Fibroblast of lung (primary cell): ENCODE measurements at regions not wholly inside any gene's neighbourhood (a gene's known extent, or its start where the extent isn't known, plus 50 kb on each side); places are given as distances from the start of the nearest gene placed in this dataset.

Source experiments
- DNase-seq, 2 donors: peaks; one replicate each; pipeline versions ENCODE4 v3.0.0 to v3.0.0-alpha.2; 2010; ENCODE audit warnings: low read depth in 2 of 2
- H2AFZ ChIP-seq: 2 replicates; pipeline ENCODE4 v1.5.1; 2012; ENCODE audit warnings: low read length, control low read depth, inconsistent platforms
- H3K27ac ChIP-seq: 2 replicates; pipeline ENCODE4 v1.5.1; 2011; ENCODE audit warnings: low read length, control low read depth; ENCODE audit not compliant: insufficient read depth
- H3K27me3 ChIP-seq: 2 replicates; pipeline ENCODE4 v1.5.1; 2011; ENCODE audit warnings: mild to moderate bottlenecking, low read length; ENCODE audit not compliant: control insufficient read depth, insufficient read depth
- H3K36me3 ChIP-seq: 2 replicates; pipeline ENCODE4 v1.5.1; 2011; ENCODE audit warnings: low read length; ENCODE audit not compliant: control insufficient read depth, insufficient read depth
- H3K4me1 ChIP-seq: 2 replicates; pipeline ENCODE4 v1.5.1; 2011; ENCODE audit warnings: low read length; ENCODE audit not compliant: control insufficient read depth, insufficient read depth; ENCODE audit errors: extremely low read depth
- H3K4me2 ChIP-seq: 2 replicates; pipeline ENCODE4 v1.5.1; 2011; ENCODE audit warnings: low read length, control low read depth; ENCODE audit not compliant: insufficient read depth; ENCODE audit errors: extremely low read depth
- H3K4me3 ChIP-seq, 4 experiments: fragments of 200-600 bp in 1 of 4; sonication (generic) in 1 of 4; replicated peaks in 1 of 4; 2 replicates each; pipeline ENCODE4 v1.5.1; 2011 to 2016; ENCODE audit warnings: low read length in 4 of 4, low read depth in 3 of 4, mild to moderate bottlenecking in 3 of 4, control low read depth in 2 of 4, inconsistent platforms in 1 of 4, mixed read lengths in 1 of 4; ENCODE audit not compliant: insufficient read depth in 1 of 4; ENCODE audit errors: control extremely low read depth in 1 of 4
- H3K79me2 ChIP-seq: 2 replicates; pipeline ENCODE4 v1.5.1; 2012; ENCODE audit warnings: mild to moderate bottlenecking, low read length, inconsistent platforms; ENCODE audit not compliant: control insufficient read depth, insufficient read depth
- H3K9ac ChIP-seq: 2 replicates; pipeline ENCODE4 v1.5.1; 2011; ENCODE audit warnings: mild to moderate bottlenecking, low read length, control low read depth; ENCODE audit not compliant: insufficient read depth
- H3K9me3 ChIP-seq: 2 replicates; pipeline ENCODE4 v1.5.1; 2012; ENCODE audit warnings: low read depth, low read length; ENCODE audit not compliant: control insufficient read depth, insufficient read depth
- H4K20me1 ChIP-seq: 2 replicates; pipeline ENCODE4 v1.5.1; 2011; ENCODE audit warnings: low read length; ENCODE audit not compliant: control insufficient read depth, insufficient read depth; ENCODE audit errors: extremely low read depth
- CTCF ChIP-seq, 2 donors: IDR thresholded peaks in 1 of 2; conservative IDR thresholded peaks in 1 of 2; 1 replicate in 1 of 2; 2 replicates in 1 of 2; pipeline ENCODE4 v1.5.1; 2011 to 2012; ENCODE audit warnings: low read length in 2 of 2, control low read depth in 1 of 2, inconsistent platforms in 1 of 2, low read depth in 1 of 2, mild to moderate bottlenecking in 1 of 2
- EZH2 ChIP-seq: IDR thresholded peaks from 2 replicates; pipeline ENCODE4 v1.5.1; 2012; ENCODE audit warnings: low read length, control low read depth, mild to moderate bottlenecking; ENCODE audit errors: missing control alignments

GRCh38 chr3:117217355-117217754 is 507.8 kb downstream of the TUSC7 start:
- H3K4me2 ChIP-seq, result no peak overlapping the region
- no peaks in the 10 kb centered on the region for H3K9me3 ChIP-seq
- no peak overlapping the region for H3K27ac ChIP-seq
- H3K9ac ChIP-seq, result no peak overlapping the region
- DNase-seq, result peak in 1 of 2 donors; percentile 62
- TF ChIP-seq CTCF (conservative IDR thresholded peaks at IDR 0.05 in 1 of 2, IDR thresholded peaks at IDR 0.05 in 1 of 2; ENCODE audit: low read depth in 1 of 2, low read length in 2 of 2) (no peak), EZH2 (no peak)
- no peak overlapping the region for H2AFZ ChIP-seq
- no peaks in the 10 kb centered on the region for H4K20me1 ChIP-seq
- no peaks in the 10 kb centered on the region for H3K4me1 ChIP-seq
- H3K27me3 ChIP-seq, result no peaks in the 10 kb centered on the region
- H3K4me3 ChIP-seq, result no peak overlapping the region
- no peaks in the 10 kb centered on the region for H3K36me3 ChIP-seq
- H3K79me2 ChIP-seq, result no peaks in the 10 kb centered on the region

- H3K79me2 ChIP-seq, result no peaks in the 10 kb centered on the region
- H3K9me3 ChIP-seq, result no peaks in the 10 kb centered on the region
- no peak for DNase-seq
- no peak overlapping the region for H3K9ac ChIP-seq
- no peak overlapping the region for H3K27ac ChIP-seq
- H4K20me1 ChIP-seq, result no peaks in the 10 kb centered on the region
- H3K27me3 ChIP-seq, result no peaks in the 10 kb centered on the region
- TF ChIP-seq EZH2, result no peak
- no peak for TF ChIP-seq CTCF (conservative IDR thresholded peaks at IDR 0.05 in 1 of 2, IDR thresholded peaks at IDR 0.05 in 1 of 2; ENCODE audit: low read depth in 1 of 2, low read length in 2 of 2)
- no peaks in the 10 kb centered on the region for H3K4me1 ChIP-seq
- H2AFZ ChIP-seq, result no peak overlapping the region
- no peak overlapping the region for H3K4me3 ChIP-seq
- H3K36me3 ChIP-seq, result no peaks in the 10 kb centered on the region
- no peak overlapping the region for H3K4me2 ChIP-seq
Measured at GRCh38 chr3:117217760-117218316, 508.3 kb downstream of the TUSC7 start.

GRCh38 chr3:117218641-117219048 is 509.1 kb downstream of the TUSC7 start:
- Histone ChIP-seq H3K4me3 (no peak overlapping the region), H3K79me2 (no peaks in the 10 kb centered on the region), H3K9me3 (no peaks in the 10 kb centered on the region), H2AFZ (no peak overlapping the region), H3K4me2 (no peak overlapping the region), H3K4me1 (no peaks in the 10 kb centered on the region), H3K27me3 (no peaks in the 10 kb centered on the region), H3K9ac (no peak overlapping the region), H3K27ac (no peak overlapping the region), H4K20me1 (no peaks in the 10 kb centered on the region), H3K36me3 (no peaks in the 10 kb centered on the region)
- peak in 1 of 2 donors; percentile 6 for DNase-seq
- no peak for TF ChIP-seq EZH2
